HG02623 (cell line): ENCODE measurements at regions not wholly inside any gene's neighbourhood (a gene's known extent, or its start where the extent isn't known, plus 50 kb on each side); places are given as distances from the start of the nearest gene placed in this dataset.

ENCODE experiments used
- ATAC-seq: cut with Tn5 transposase; IDR thresholded peaks from one replicate; pipeline ENCODE4 v1.9.1; 2021; ENCODE audit warnings: moderate library complexity; ENCODE audit not compliant: unreplicated experiment

GRCh38 chr6:159483259-159483658, 209.8 kb downstream of the SOD2 start:
- ATAC-seq, result no peak

- no peak for ATAC-seq
These were observed 211.1 kb downstream of the SOD2 start for GRCh38 chr6:159481897-159482296.

GRCh38 chr6:159480471-159480870, 212.6 kb downstream of the SOD2 start:
- no peak for ATAC-seq

GRCh38 chr6:159479146-159479545, 213.9 kb downstream of the SOD2 start:
- no peak for ATAC-seq

GRCh38 chr6:159473475-159474263, 219.4 kb downstream of the SOD2 start:
- no peak for ATAC-seq

GRCh38 chr6:159470397-159470796, 222.6 kb downstream of the SOD2 start:
- ATAC-seq, result no peak

- no peak for ATAC-seq
These were observed 223.6 kb downstream of the SOD2 start for GRCh38 chr6:159469443-159469842.

GRCh38 chr6:159468994-159469393, 224.0 kb downstream of the SOD2 start:
- ATAC-seq, result no peak

GRCh38 chr6:159467473-159468041, 225.5 kb downstream of the SOD2 start:
- ATAC-seq, result peak; percentile 76

GRCh38 chr6:159466926-159467325, 226.1 kb downstream of the SOD2 start:
- ATAC-seq, result no peak

- no peak for ATAC-seq
These were observed 228.2 kb downstream of the SOD2 start for GRCh38 chr6:159464816-159465215.

- ATAC-seq, result no peak
These were observed 229.8 kb downstream of the SOD2 start for GRCh38 chr6:159463119-159463829.

- no peak for ATAC-seq
These were observed 230.6 kb downstream of the SOD2 start for GRCh38 chr6:159462431-159462830.

GRCh38 chr6:159461998-159462397, 231.0 kb downstream of the SOD2 start:
- peak; percentile 82 for ATAC-seq

- no peak for ATAC-seq
These were observed 231.8 kb downstream of the SOD2 start for GRCh38 chr6:159461266-159461665.

- no peak for ATAC-seq
These were observed 232.6 kb downstream of the SOD2 start for GRCh38 chr6:159460476-159460875.

GRCh38 chr6:159456349-159456748, 236.7 kb downstream of the SOD2 start:
- ATAC-seq, result no peak

- no peak for ATAC-seq
These were observed 237.3 kb downstream of the SOD2 start for GRCh38 chr6:159455700-159456274.

GRCh38 chr6:159450815-159451465, 242.1 kb downstream of the SOD2 start:
- ATAC-seq, result no peak

- ATAC-seq, result no peak
These were observed 246.7 kb downstream of the SOD2 start for GRCh38 chr6:159446340-159446739.

GRCh38 chr6:159445351-159445750, 247.7 kb downstream of the SOD2 start:
- ATAC-seq, result no peak
